Erythroblast (primary cell): ENCODE measurements at regions not wholly inside any gene's neighbourhood (a gene's known extent, or its start where the extent isn't known, plus 50 kb on each side); places are given as distances from the start of the nearest gene placed in this dataset.
"Not testable (repeated sequence)": the region's sequence is repeated elsewhere in the genome, so short reads cannot be mapped to it uniquely, and the experiment has no call there.

Source experiments
- DNase-seq, 2 experiments: peaks; one replicate each; lab custom pipeline; 2025; lab: John Stamatoyannopoulos, UW
- GATA1 ChIP-seq: IDR thresholded peaks from 2 replicates; pipeline ENCODE4 v1.6.1; 2011; ENCODE audit warnings: low read depth, mild to moderate bottlenecking, control low read depth, low read length, moderate library complexity
- POLR2A ChIP-seq: IDR thresholded peaks from 2 replicates; pipeline ENCODE4 v1.6.1; 2011; ENCODE audit warnings: mild to moderate bottlenecking, low read length

DNA sequence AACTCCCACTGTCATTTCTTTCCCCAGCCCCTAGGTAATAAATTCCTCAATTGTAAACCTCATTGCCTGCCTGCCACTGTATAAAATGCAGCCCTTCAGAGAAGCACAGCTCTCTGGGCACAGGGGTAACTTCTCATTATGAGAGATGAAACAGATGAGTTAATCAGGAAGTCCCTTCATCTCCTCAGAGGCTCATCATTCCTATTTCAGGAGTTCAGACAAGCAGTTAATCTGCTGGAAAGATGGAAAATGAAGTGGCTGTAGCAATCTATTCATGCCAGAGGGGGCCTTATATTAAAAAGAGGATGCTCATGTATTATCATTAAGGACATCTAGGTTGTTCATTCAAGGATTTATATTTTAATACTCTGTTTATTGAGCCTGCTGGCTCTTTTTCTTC, 519.5 kb upstream of the LMCD1 start:
- DNase-seq = no peak
- TF ChIP-seq GATA1 (no peak), POLR2A (no peak)

DNA sequence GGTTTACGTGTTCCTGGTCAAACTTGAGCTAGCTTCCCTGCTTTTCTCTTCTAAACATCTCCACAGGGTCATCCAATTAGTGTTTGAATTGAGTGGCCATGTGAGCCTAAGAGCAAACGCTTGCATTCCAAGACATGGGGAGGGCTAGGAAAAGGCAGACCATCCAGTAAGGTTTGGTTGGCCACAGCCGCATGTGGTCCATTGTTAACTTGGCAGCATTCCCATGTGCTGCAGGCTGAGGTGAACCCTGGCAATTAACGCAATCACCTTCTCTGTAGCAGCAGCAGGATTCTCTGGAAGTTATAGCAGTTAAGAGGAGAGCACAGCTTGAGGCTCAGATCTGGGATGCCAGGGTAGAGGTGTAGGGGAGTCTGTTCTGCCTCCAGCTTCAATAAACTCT, 502.2 kb upstream of the LMCD1 start:
- no peak for DNase-seq

GRCh38 chr3:8001307-8001706, 500.3 kb upstream of the LMCD1 start:
- DNase-seq = no peak
- TF ChIP-seq POLR2A = no peak
- no peak for TF ChIP-seq GATA1

More for the DNA sequence above, 502.2 kb upstream of the LMCD1 start:
- TF ChIP-seq POLR2A = no peak
- no peak for TF ChIP-seq GATA1

DNA sequence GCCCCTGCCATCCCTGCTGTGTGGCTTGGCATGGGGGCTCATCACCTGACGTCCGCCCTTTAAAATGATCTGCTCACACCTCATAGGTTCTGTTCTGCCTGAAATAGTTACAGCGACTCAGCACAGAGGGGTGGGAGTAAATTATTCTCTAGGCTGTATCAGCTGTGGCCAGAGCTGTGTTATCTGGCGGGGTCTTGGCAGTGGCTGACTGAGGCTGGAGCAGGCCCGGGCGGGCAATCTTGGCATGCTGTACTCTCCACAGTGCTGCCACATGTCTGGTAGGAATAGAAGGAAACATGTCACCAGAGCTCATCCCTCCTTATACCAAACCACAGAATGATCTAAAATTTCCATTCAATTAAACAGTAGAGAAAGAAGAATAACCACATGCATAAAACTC, 499.9 kb upstream of the LMCD1 start:
- no peak for DNase-seq
- TF ChIP-seq GATA1 (no peak), POLR2A (no peak)

DNA sequence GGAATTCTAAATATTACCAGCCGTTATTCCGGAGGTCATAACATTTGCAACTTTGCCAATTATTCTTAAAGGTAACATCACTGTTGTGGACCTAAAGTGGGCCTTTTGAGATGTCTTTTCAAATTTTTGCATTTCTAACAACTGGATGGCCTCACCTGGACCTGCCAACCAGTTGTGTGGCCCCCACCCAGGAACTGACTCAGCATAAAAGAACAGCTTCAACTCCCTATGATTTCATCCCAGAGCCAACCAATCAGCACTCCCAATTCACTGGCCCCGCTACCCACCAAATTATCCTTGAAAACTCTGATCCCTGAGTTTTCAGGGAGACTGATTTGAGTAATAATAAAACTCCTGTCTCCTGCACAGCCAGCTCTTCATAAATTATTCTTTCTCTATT, 489.7 kb upstream of the LMCD1 start:
- no peak for DNase-seq
- TF ChIP-seq GATA1 = no peak
- no peak for TF ChIP-seq POLR2A

DNA sequence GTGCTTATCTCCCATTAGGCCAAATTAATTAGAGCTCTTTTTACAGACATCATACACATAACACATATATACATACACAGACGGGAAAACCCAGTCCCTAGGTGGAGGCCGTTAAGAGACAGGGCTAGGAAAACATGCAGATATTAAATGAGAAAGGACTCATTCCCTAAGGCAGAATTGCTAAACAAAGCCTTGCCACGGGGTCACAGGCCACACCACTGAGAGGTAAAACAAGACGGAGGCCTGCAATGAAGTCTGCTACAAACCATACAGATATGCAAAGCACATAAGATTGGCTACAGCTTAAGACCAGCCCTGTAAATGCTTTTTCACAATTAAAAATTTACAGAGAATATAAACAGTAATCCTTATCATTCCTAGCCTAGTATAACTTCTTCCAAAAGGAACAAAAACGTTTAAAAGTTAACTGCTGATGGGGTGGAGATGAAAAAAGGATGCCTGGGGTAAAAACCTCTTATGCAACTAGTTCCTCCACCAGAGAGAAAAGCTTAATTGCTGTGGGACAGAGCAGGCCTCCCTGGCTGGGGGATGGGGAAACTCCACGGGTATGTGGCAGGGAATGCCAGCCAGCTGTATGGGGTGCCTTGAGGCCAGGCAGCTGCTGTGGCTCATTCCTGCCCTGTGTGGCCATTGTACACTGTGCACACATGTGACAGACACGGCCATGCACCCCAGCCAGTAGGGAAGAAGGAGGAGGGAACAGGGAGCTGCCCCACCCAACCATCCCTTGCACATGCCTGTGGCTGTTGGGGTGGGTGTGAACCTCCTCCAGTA, 481.4 kb upstream of the LMCD1 start:
- TF ChIP-seq POLR2A = no peak
- no peak for TF ChIP-seq GATA1

GRCh38 chr3:8027954-8028353, 473.7 kb upstream of the LMCD1 start:
- DNase-seq = no peak
- TF ChIP-seq GATA1 (no peak), POLR2A (no peak)

More for the DNA sequence above, 481.4 kb upstream of the LMCD1 start:
- DNase-seq = no peak

- DNase-seq = no peak
- TF ChIP-seq GATA1 (no peak), POLR2A (no peak)
Observed at GRCh38 chr3:8050283-8050682, 451.3 kb upstream of the LMCD1 start.

DNA sequence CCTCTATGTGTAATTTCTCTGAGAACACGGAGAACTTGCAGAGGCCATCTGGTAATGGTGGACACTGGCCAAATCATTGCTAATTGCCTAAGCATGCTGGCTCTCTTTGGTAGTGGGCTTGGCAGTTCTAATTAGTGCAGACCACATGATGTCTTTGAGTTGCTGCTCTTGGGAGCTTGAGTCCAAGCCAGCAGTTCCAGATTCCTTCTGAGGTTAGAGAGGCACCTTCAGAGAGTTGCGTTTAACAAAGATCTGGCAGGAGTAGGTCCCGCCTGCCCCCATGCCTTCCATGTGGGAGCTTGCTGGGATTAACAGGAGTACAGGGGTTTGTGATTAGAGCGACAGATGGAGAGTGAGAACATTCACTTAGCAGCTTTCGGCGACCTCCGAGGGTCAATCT, 449.0 kb upstream of the LMCD1 start:
- DNase-seq = no peak
- TF ChIP-seq POLR2A = no peak
- TF ChIP-seq GATA1 = no peak

DNA sequence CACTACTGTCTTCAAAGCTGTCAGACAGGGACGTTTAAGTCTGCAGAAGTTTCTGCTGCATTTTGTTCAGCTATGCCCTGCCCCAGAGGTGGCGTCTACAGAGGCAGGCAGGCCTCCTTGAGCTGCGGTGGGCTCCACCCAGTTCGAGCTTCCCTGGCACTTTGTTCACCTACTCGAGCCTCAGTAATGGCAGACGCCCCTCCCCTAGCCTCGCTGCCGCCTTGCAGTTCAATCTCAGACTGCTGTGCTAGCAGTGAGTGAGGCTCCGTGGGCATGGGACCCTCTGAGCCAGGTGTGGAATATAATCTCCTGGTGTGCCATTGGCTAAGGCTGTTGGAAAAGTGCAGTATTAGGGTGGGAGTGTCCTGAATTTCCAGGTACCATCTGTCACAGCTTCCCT, 433.5 kb upstream of the LMCD1 start:
- DNase-seq = not testable (repeated sequence)

GRCh38 chr3:8069471-8069870, 432.2 kb upstream of the LMCD1 start:
- no peak for DNase-seq

GRCh38 chr3:8070011-8070410, 431.6 kb upstream of the LMCD1 start:
- TF ChIP-seq GATA1 (no peak), POLR2A (no peak)
- DNase-seq = no peak

More at GRCh38 chr3:8069471-8069870, 432.2 kb upstream of the LMCD1 start:
- no peak for TF ChIP-seq POLR2A
- TF ChIP-seq GATA1 = no peak

DNA sequence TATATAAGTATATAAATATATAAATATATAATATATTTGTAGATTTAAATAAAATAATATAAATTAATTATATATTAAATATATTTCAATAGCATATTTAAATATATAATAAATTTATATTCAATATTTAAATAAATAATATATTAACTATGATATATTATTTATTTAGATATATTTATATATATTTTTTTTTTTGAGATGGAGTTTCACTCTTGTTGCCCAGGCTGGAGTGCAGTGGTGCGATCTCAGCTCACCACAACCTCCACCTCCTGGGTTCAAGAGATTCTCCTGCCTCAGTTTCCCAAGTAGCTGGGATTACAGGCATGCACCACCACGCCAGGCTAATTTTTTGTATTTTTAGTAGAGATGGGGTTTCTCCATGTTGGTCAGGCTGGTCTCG, 426.9 kb upstream of the LMCD1 start:
- not testable (repeated sequence) for DNase-seq

- TF ChIP-seq GATA1 (no peak), POLR2A (no peak)
- no peak for DNase-seq
Observed at GRCh38 chr3:8077126-8077525, 424.5 kb upstream of the LMCD1 start.

DNA sequence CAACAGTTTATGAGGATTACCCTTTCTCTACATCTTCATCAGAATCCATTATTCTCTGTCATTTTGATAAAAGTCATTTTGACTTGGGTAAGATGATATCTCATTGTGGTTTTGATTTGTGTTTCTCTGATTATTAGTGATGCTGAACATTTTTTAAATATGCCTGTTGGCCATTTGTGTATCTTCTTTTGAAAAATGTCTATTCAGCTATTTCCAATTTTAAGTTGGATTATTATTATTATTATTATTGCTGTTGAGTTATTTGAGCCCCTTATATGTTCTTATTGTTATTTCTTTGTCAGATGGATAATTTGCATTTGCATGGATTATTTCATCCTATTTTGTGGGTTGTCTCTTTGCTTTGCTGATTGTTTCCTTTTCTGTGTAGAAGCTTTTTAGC, 421.2 kb upstream of the LMCD1 start:
- no peak for DNase-seq
- TF ChIP-seq POLR2A = no peak
- no peak for TF ChIP-seq GATA1

DNA sequence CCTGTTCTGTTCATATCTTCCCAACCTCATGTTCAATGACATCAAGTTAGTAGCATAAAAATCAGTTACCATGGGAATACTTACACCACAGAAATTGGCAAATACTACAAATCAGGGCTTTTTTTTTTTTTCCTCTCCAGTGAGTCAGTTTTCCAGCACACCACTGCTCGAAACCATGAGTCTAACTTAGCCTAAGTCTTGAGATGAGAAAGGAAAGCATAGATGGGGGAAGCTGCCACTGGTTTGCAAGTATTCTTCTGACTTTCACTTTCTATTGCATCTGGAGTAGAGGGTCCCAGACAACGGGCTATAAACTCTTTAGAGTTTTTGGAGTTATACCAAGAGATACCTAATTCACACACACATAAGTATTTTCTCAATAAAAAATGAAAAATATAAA, 416.1 kb upstream of the LMCD1 start:
- no peak for TF ChIP-seq GATA1
- no peak for TF ChIP-seq POLR2A
- DNase-seq = no peak
